NCI-H526 (cell line): ENCODE measurements at regions not wholly inside any gene's neighbourhood (a gene's known extent, or its start where the extent isn't known, plus 50 kb on each side); places are given as distances from the start of the nearest gene placed in this dataset.
A peak's percentile ranks its signal among the peaks of the same experiment; 100 is the strongest.

Experiments used
- DNase-seq, 2 experiments: peaks; one replicate each; lab custom pipeline; 2025; lab: John Stamatoyannopoulos, UW

DNA sequence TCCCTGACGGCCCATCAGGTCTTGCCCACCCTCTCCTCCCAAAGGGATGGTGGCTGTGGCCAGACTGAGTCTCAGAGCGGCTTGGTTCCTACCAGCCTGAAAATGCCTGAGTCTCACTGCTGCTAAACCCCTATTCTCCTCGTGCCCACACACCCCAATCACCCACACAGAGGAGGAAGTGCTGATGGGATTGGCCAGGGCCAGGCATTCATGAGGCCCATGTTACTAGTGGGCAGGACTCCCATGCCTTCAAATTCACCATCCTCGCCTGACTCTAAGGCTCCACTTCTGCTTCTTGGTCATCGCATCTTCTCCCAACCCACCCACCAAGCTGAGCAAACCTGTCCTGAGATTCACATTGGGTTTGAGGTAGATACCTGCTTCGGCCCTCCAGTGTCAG is 80.1 kb upstream of the CST7 start:
- DNase-seq: no peak

GRCh38 chr20:24870057-24870456 is 79.0 kb upstream of the CST7 start:
- no peak for DNase-seq

- peak in 1 of 2 experiments; percentile 12 for DNase-seq
Observed at GRCh38 chr20:24870881-24871280, 78.2 kb upstream of the CST7 start.

- DNase-seq: no peak
Observed at GRCh38 chr20:24871480-24872213, 77.4 kb upstream of the CST7 start.

GRCh38 chr20:24872291-24873024 is 76.6 kb upstream of the CST7 start:
- peak in 1 of 2 experiments; percentile 26 for DNase-seq

DNA sequence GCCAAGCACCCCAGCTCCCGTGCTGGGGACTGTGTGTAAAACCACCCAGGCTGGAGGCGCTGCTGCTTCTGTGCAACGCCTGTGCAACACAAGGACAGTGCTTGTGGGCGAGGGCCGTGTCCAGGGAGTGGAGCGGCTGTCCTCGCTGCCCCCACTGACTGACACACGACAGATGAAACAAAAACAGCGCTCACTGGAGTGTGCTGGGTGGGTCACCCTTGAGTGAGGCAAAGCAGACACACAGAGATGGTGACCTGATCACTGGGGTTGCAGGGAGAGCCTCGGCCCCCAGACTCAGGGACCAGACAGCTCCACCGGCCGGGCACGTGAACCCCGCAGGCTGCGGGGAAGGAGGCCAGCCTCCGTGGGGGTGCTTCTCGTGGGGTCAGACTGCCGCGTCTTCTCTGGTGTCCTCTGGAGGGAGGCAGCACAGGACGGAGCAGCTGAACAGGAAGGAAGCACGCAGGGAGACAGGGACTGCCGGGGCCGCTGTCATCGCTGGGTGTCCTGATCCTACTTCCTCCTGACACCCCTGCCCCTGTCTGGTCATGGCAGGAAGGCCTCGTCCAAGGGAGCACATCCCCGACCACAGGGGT is 75.9 kb upstream of the CST7 start:
- no peak for DNase-seq

DNA sequence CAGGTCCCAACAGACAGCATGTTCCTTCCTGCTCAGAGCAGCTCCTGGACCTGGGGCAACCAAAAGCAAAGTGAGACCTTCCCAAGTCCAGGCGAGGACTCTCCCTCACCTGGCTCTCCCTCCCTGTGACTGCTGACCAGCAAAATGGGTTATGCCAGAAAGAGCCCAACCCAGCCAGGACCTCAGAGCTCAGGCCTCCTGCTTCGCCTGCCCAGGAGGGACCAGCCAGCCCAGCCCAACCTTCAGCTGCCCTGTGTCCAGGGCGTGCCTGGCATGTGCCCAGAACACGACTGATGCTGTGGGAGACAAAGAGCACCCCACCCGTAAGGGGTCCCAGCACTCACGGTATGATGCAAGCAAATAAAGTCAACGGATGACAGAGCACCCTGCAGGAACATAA is 74.0 kb upstream of the CST7 start:
- no peak for DNase-seq

GRCh38 chr20:24877652-24878051 is 71.4 kb upstream of the CST7 start:
- DNase-seq: no peak

- DNase-seq: no peak
Observed at GRCh38 chr20:24878657-24879056, 70.4 kb upstream of the CST7 start.

GRCh38 chr20:24879875-24880274 is 69.2 kb upstream of the CST7 start:
- no peak for DNase-seq

DNA sequence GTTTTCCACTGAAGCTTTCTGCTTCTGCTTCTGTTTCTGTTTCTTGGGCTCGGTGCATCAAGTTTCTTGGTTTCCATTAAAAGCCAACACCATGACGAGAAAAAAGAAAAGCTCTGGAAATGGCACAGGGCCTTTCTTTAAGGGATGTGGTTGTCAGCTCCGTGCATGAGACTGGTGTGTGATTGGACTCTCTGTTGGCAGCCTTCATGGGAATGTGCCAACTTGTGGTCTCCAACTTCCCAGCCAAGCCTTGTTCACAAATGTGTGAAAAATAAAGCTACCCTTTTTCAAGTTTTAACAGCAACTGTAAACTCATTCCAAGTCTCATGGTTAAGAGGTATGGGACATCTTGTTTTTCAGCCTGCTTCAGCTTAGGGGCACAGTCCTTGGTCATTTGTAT is 68.7 kb upstream of the CST7 start:
- no peak for DNase-seq

DNA sequence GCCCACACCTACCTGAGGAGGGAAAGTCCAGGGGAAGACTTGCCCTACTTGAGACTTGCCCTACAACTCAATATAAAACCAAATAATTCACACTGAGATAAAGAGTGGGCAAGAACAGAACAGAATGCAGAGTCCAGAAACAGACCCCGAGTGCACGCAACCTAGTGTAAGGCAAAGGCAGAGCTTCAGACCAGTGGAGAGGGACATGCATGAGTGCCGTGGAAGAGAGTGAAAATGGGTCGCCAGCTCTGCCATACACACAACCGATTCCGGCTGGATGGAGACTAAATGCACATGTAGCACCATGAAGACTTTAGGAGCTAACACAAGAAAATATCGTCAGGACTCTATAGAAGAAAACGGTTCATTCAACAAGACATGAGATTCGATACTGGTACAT is 58.8 kb upstream of the CST7 start:
- DNase-seq: no peak

DNA sequence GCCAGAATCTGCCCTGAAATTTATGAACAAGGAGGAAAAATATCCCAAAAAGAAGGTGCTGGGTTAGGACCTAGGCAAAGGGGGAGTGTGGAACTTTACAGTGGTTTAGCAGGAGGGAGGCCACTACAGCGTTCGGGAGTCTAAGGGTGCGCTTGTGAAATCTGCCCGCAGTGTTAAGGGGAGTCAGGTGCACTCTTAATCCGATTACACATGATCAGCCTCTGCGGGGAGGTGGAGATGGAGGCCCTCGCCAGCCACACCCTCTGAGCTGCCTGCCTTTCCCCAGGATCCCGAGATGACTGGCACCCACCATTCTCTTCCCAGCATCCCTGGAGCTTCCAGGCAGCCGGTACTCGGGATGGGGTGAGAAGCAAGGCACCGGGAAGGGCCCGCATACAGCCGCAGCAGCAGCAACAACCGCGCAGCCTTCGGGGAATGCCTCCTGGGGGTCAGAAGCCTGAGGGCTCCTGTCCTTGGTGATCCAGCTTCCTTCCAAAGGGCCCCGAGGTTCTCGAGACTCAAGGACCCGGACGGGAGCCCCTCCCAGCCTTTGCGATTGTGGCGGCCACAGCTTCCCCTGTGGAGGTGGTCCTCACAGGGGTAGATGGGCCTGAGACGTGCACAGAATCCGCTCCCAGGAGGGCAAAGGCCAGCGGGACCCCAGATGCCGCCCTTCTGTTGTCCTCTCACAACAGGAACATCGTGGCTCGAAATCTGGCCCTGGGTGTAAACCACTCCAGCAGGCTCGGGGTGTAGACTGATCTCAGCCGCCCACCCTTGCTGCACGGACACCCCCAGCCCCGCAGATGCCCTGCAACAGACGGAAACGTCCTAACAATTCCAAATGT is 57.3 kb upstream of the CST7 start:
- DNase-seq: no peak

DNA sequence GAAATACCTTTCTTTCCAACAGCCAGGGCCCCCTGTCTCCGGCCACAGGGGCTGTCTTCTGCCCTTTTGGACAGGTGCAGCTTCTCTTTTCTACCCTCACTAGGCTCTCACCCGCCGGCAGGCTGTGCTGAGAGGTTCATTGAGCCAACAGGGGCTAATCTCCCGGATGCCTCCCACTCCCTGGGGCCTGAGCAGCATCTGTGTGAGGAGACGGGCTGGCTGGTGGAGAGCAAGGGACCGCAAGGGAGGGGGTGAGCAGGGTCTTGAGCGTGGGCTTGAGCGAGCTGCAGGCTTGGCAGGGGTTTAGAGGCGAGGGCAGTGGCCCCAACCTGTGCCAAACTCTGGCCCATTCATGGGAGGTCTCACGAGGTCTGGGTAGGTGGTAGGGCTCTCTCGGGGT is 56.5 kb upstream of the CST7 start:
- no peak for DNase-seq

GRCh38 chr20:24892931-24893330 is 56.1 kb upstream of the CST7 start:
- DNase-seq: no peak

DNA sequence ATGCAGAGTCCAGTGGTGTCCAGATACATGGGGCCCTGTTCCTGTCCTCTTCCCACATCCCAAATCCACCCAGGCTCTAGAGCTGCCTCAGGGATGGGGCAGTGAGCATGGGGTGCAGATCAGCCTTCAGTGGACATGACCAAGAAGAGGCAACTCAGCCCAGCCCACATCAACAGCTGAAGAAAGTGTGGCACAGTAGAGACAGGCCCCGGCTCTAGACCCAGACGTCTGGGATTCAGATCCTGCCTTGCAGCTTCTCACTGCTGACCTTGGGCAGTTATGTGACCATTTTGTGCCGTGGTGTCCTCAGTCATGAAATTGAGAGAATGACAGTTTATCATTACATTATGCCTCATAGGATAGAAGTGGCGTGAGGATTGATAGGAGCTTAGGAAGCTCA is 54.6 kb upstream of the CST7 start:
- DNase-seq: no peak

GRCh38 chr20:24894967-24895366 is 54.1 kb upstream of the CST7 start:
- no peak for DNase-seq

- no peak for DNase-seq
Observed at GRCh38 chr20:24895431-24895830, 53.6 kb upstream of the CST7 start.

DNA sequence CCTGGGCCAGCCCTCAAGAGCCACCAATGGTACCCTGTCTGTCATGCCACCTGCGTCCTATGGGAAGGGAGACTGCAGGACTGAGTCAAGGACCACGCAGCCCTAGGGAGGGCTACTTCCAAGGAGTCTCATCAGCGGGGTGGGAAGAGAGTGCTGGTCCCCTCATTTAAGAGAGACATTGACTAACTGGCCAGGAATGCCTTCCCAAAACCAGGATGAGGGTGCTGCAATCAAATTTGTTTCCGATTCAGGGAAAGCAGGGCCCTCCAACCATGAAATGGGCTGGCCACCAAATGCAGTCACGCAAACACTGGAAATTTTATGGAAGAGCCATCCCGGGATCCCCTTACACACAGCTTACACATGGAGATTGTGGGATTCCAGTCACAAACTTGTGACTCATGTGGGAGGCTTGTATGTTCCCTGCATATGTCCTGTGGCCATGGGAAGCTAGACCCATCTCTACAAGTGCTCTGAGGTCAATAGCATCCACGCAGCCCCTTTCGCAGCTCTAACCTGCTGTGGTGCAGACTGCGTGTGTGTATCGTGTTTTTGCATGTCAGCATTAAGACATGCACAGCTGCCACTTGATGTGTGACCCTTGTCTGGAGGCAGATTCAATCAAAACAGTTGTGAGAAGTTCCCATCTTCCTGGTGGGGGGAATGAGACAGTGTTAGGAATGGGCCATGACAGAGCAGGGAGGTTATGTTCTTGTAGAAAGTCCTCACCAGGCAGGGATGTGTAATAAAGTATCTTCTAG is 53.0 kb upstream of the CST7 start:
- DNase-seq: no peak

GRCh38 chr20:24896984-24897383 is 52.1 kb upstream of the CST7 start:
- no peak for DNase-seq

DNA sequence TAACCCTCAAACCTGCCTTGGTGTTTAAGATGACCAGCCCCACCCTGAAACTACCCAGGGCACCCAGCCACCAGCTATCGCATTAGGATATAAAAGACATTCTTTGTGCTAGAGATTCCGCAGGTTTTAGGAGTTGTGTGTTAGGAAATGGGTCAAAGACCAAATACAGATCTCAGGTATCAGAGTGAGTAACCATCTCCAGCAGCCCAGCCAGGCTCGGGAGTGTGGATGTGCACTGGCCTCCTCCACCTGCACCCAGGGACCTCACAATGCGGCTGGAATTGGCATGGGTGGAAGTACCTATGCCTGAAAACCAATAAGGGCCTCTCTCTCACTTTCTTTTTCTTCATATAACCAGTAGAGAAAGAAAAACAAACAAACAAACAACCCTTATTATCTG is 51.1 kb upstream of the CST7 start:
- no peak for DNase-seq

DNA sequence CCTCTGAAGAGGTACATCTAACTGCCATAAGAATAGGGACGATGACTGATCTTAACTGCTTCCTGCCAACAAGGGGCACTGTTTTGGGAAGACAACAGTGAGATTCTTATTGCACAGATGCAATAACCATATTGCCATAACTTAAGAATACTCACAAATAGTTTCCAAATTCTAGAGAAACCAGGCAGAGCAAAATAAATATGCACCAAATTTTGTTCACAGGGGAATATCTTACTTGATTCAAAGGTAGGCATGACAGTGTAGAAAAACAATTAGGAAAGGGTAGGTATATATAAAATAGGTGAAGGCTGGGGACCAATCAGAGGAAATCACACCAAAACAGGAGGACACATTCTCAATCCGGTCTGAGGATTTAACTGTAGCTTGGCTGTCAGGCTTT is 49.9 kb upstream of the CST7 start:
- no peak for DNase-seq
